Vagina (tissue), 2 donors: ENCODE measurements at regions not wholly inside any gene's neighbourhood (a gene's known extent, or its start where the extent isn't known, plus 50 kb on each side); places are given as distances from the start of the nearest gene placed in this dataset.

Experiments used
- CTCF ChIP-seq, 3 experiments: fragments of 450-650 bp in 2 of 3; fragments of 200-600 bp in 1 of 3; sonication (generic) in 1 of 3; IDR thresholded peaks; one replicate each; pipeline ENCODE4 v1.5.1; 2017 to 2019; ENCODE audit warnings: antibody characterized with exemption in 3 of 3, mild to moderate bottlenecking in 2 of 3, moderate library complexity in 2 of 3
- POLR2A ChIP-seq, 2 donors: fragments of 450-650 bp; IDR thresholded peaks; one replicate each; pipeline ENCODE4 v1.6.1; 2017; ENCODE audit warnings: antibody characterized with exemption in 2 of 2, mild to moderate bottlenecking in 2 of 2, moderate library complexity in 2 of 2

DNA sequence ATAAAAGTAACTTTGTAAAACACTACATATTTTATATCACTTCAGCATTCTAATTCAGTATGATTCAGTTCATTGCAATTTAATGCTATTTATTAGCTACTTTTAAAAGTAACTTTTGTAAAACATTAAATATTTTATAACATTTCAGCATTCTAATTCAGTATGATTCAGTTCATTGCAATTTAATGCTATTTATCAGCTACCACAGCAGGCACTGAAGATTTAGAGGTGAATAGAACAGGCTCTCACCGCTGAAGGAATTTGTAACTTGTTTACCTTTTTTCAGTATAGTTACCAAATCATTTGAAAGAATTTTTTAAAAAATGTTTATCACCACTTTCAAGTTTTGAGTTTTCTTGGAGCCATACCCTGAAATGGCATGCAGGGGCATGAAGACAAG lies 266.4 kb upstream of the DAB2 start:
- TF ChIP-seq CTCF (IDR thresholded peaks at IDR 0.05) (no peak), POLR2A (IDR thresholded peaks at IDR 0.05) (no peak)
